ENCODE measurements at regions not wholly inside any gene's neighbourhood (a gene's known extent, or its start where the extent isn't known, plus 50 kb on each side); places are given as distances from the start of the nearest gene placed in this dataset.

DNA sequence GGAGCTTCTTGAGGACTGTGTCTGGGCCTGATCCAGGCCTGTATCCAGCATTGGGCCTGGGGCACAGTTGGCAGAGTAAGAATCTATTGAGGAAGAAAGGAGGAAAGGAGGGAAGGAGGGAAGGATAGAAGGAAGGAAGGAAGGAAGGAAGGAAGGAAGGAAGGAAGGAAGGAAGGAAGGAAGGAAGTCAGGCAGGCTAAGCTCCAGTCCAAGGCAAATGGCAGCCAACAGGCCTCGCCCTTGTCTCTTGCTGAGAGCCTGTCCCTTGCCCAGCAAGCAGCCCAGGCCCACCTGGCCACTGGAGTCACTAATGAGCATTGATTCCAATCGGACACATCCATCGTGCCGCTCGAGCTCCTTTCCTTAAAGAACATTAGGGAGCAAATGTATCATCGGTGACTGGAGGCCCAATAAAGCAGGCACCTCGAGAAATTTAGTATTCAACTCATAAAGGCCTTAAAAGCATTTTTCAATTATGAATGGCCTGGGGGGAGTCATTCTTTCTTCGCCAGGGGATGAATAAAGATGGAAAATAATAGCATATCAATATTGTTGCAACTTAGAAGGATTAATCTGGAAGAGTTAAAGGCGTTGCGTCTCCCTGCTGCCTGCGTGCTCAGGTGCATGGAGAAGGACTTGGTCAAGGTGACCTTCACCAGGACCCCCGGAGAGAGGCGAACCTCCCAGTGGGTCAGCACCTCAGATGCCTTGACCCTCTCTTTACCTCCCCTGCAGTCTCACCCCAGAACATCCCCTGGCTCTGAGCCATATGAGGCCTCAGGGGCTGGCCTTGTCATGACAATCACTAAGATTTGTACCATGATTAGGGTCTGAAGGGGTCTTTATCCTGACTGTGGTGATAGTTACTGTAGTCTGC is 144.5 kb upstream of the RUNX3 start:
- in situ Hi-C loops (cut with MboI; ENCODE audit: low sequenced_read_pairs in 4 of 4): no loop called here
- intact Hi-C loops (cut with DNase I; ENCODE audit: low total_unique reads): no loop called here

DNA sequence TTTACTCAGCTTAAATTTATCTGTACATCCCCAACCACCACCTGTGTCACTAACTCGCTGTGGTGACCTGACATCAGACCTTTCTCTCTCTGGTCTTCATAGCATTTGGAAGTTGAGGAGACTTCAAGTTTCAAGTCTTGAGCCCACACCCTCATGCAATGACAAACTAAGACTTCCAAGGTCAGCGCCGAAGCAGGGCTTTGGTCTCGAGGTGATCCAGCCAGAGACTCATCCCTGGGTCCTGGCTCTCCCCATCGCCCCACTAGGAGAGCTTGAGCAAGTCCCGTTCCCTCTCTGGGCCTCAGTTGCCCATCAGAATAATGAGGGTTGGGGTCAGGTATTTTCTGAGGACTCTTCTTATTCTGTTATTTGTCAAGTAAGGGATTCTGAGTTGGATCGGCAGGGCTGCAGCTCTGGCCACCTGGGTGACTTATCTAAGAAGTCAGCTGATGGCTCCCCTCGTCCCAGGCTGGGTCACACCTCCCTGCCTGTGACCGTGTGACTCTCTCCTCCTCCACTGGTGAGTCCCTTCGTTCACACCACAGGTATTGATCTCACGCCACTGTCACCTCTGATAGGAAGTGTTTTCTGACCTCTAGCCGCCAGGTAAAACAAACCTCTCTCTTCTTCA is 143.7 kb upstream of the RUNX3 start:
- Histone ChIP-seq H3K4me3 (no peak overlapping the region), H3K27ac (no peak overlapping the region), H3K9me3 (no peaks in the 10 kb centered on the region), H3K27me3 (no peaks in the 10 kb centered on the region), H3K36me3 (no peaks in the 10 kb centered on the region), H3K4me1 (no peaks in the 10 kb centered on the region)
- in situ Hi-C loops (cut with MboI; ENCODE audit: low sequenced_read_pairs in 4 of 4): no loop called here
- TF ChIP-seq CTCF (IDR thresholded peaks at IDR 0.05 in 4 of 5, conservative IDR thresholded peaks at IDR 0.05 in 1 of 5): no peak
- no peak for TF ChIP-seq POLR2A (IDR thresholded peaks at IDR 0.05)
- intact Hi-C loops (cut with DNase I; ENCODE audit: low total_unique reads): no loop called here
- ATAC-seq (no peak), DNase-seq (no peak)

More for the DNA sequence above, 144.5 kb upstream of the RUNX3 start:
- ATAC-seq: no peak
- Histone ChIP-seq H3K9me3 (no peaks in the 10 kb centered on the region), H3K27me3 (no peaks in the 10 kb centered on the region), H3K36me3 (no peaks in the 10 kb centered on the region), H3K27ac (no peak overlapping the region), H3K4me1 (no peaks in the 10 kb centered on the region), H3K4me3 (no peak overlapping the region)
- no peak for DNase-seq
- TF ChIP-seq POLR2A (IDR thresholded peaks at IDR 0.05) (no peak), CTCF (IDR thresholded peaks at IDR 0.05 in 4 of 5, conservative IDR thresholded peaks at IDR 0.05 in 1 of 5) (no peak)

DNA sequence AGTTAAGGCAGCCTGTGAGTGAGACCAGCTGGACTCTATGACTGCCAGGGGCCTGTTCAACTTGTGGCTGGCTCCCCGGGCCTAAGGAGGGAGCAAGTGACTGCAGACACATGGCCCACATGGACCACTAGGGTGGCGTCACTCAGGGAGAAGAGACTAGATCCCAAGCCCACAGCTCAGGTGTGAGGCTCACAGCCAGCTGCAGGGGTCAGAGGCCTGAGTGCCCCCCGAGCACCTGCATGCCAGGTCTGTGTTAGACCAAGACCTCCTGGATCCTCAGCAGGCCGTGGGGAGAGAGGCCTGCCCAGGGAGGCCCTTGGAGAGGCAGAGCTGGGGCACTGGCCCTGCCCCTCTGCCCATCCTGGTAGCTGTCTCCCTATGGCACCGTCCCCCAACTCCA is 142.4 kb upstream of the RUNX3 start:
- Histone ChIP-seq H3K27me3 (no peaks in the 10 kb centered on the region), H3K27ac (no peak overlapping the region), H3K4me3 (no peak overlapping the region), H3K36me3 (no peaks in the 10 kb centered on the region), H3K9me3 (no peaks in the 10 kb centered on the region), H3K4me1 (no peaks in the 10 kb centered on the region)
- in situ Hi-C loops (cut with MboI; ENCODE audit: low sequenced_read_pairs in 4 of 4): no loop called here
- no peak for TF ChIP-seq POLR2A (IDR thresholded peaks at IDR 0.05)
- TF ChIP-seq CTCF (IDR thresholded peaks at IDR 0.05 in 4 of 5, conservative IDR thresholded peaks at IDR 0.05 in 1 of 5): no peak
- intact Hi-C loops (cut with DNase I; ENCODE audit: low total_unique reads): no loop called here
- DNase-seq: no peak
- no peak for ATAC-seq

- DNase-seq (no peak), ATAC-seq (no peak)
- no peaks in the 10 kb centered on the region for H3K9me3 ChIP-seq
- H3K27ac ChIP-seq: no peak overlapping the region
- intact Hi-C loops (cut with DNase I; ENCODE audit: low total_unique reads) (no loop called here), in situ Hi-C loops (cut with MboI; ENCODE audit: low sequenced_read_pairs in 4 of 4) (no loop called here)
- TF ChIP-seq POLR2A (IDR thresholded peaks at IDR 0.05) (no peak), CTCF (IDR thresholded peaks at IDR 0.05 in 4 of 5, conservative IDR thresholded peaks at IDR 0.05 in 1 of 5) (no peak)
- H3K27me3 ChIP-seq: no peaks in the 10 kb centered on the region
- H3K4me3 ChIP-seq: no peak overlapping the region
- no peaks in the 10 kb centered on the region for H3K36me3 ChIP-seq
- no peaks in the 10 kb centered on the region for H3K4me1 ChIP-seq
Observed at GRCh38 chr1:25068829-25069228, 138.8 kb upstream of the RUNX3 start.
